Uterus (tissue), 3 donors: ENCODE measurements at regions not wholly inside any gene's neighbourhood (a gene's known extent, or its start where the extent isn't known, plus 50 kb on each side); places are given as distances from the start of the nearest gene placed in this dataset.

Source experiments
- DNase-seq, 2 donors: peaks; one replicate each; pipeline ENCODE4 v3.0.0-alpha.2; 2019 to 2020
- H3K27ac ChIP-seq, 2 donors: fragments of 200-600 bp; sonication (generic); 1 replicate in 1 of 2; 2 replicates in 1 of 2; pipeline ENCODE4 v1.5.1; 2016 to 2018
- H3K27me3 ChIP-seq, 2 donors: fragments of 200-600 bp; sonication (generic); one replicate each; pipeline ENCODE4 v1.5.1; 2018 to 2019; ENCODE audit warnings: control low read depth in 1 of 2
- H3K36me3 ChIP-seq, 2 donors: fragments of 200-600 bp; sonication (generic); one replicate each; pipeline ENCODE4 v1.5.1; 2019; ENCODE audit warnings: control low read depth in 1 of 2
- H3K4me1 ChIP-seq, 2 donors: fragments of 200-600 bp; sonication (generic); one replicate each; pipeline ENCODE4 v1.5.1; 2018 to 2019; ENCODE audit warnings: control low read depth in 1 of 2
- H3K4me3 ChIP-seq, 2 donors: fragments of 200-600 bp; sonication (generic); 1 replicate in 1 of 2; 2 replicates in 1 of 2; pipeline ENCODE4 v1.5.1; 2018 to 2019; ENCODE audit warnings: mild to moderate bottlenecking in 1 of 2
- H3K9me3 ChIP-seq, 2 donors: fragments of 200-600 bp; sonication (generic); one replicate each; pipeline ENCODE4 v1.5.1; 2019; ENCODE audit warnings: control low read depth in 1 of 2
- CTCF ChIP-seq, 4 experiments: fragments of 200-600 bp in 2 of 4; fragments of 450-650 bp in 2 of 4; sonication (generic) in 2 of 4; IDR thresholded peaks; one replicate each; pipeline ENCODE4 v1.5.1; 2016 to 2019; ENCODE audit warnings: antibody characterized with exemption in 4 of 4, mild to moderate bottlenecking in 2 of 4, moderate library complexity in 1 of 4
- POLR2A ChIP-seq, 2 donors: fragments of 450-650 bp; IDR thresholded peaks; one replicate each; pipeline ENCODE4 v1.6.1; 2016; ENCODE audit warnings: antibody characterized with exemption in 2 of 2, mild to moderate bottlenecking in 1 of 2, moderate library complexity in 1 of 2
- intact Hi-C: fragments of 100-400 bp; cut with DNase I; formaldehyde crosslinking; loops from one replicate; pipeline ENCODE4 v1.15.1; 2023; ENCODE audit warnings: low total_unique reads
- donor health status: DM: yes; HTN: yes; CAD: no.

- no peaks in the 10 kb centered on the region for H3K9me3 ChIP-seq
- intact Hi-C loops, result no loop called here
- H3K4me1 ChIP-seq, result no peaks in the 10 kb centered on the region
- DNase-seq, result no peak
- TF ChIP-seq POLR2A (IDR thresholded peaks at IDR 0.05) (no peak), CTCF (IDR thresholded peaks at IDR 0.05) (no peak)
- no peaks in the 10 kb centered on the region for H3K27me3 ChIP-seq
- H3K27ac ChIP-seq, result no peak overlapping the region
- H3K4me3 ChIP-seq, result no peak overlapping the region
- H3K36me3 ChIP-seq, result no peaks in the 10 kb centered on the region
Measured at GRCh38 chr17:72494566-72494965, 373.7 kb downstream of the SOX9 start.

- no peaks in the 10 kb centered on the region for H3K4me1 ChIP-seq
- no peaks in the 10 kb centered on the region for H3K36me3 ChIP-seq
- H3K27me3 ChIP-seq, result no peaks in the 10 kb centered on the region
- DNase-seq, result no peak
- TF ChIP-seq POLR2A (IDR thresholded peaks at IDR 0.05) (no peak), CTCF (IDR thresholded peaks at IDR 0.05) (no peak)
- no peak overlapping the region for H3K27ac ChIP-seq
- intact Hi-C loops, result no loop called here
- H3K4me3 ChIP-seq, result no peak overlapping the region
- H3K9me3 ChIP-seq, result no peaks in the 10 kb centered on the region
Measured at GRCh38 chr17:72496461-72496860, 375.6 kb downstream of the SOX9 start.

DNA sequence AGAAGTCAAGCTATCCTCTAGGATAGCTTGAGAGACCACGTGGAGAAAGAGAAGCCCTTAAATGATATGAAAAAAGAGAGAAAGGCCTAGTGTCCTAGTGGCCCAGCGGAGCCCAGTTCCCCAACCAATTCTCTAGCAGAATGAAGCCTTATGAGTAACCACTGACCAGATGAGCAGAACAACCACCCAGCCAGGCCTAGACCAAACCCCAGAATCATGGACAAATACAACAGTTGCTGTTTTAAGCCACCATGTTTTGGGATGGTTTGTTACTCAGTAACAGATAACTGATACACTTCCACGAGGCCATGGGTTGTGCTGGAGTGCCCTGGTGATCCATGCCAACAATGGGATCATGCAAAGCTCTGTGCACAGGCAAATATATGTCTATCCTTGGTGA, 377.1 kb downstream of the SOX9 start:
- DNase-seq, result no peak
- no peaks in the 10 kb centered on the region for H3K27me3 ChIP-seq
- H3K4me1 ChIP-seq, result no peaks in the 10 kb centered on the region
- no peak overlapping the region for H3K4me3 ChIP-seq
- no peaks in the 10 kb centered on the region for H3K36me3 ChIP-seq
- intact Hi-C loops, result no loop called here
- TF ChIP-seq CTCF (IDR thresholded peaks at IDR 0.05), result no peak
- H3K9me3 ChIP-seq, result no peaks in the 10 kb centered on the region
- H3K27ac ChIP-seq, result no peak overlapping the region

DNA sequence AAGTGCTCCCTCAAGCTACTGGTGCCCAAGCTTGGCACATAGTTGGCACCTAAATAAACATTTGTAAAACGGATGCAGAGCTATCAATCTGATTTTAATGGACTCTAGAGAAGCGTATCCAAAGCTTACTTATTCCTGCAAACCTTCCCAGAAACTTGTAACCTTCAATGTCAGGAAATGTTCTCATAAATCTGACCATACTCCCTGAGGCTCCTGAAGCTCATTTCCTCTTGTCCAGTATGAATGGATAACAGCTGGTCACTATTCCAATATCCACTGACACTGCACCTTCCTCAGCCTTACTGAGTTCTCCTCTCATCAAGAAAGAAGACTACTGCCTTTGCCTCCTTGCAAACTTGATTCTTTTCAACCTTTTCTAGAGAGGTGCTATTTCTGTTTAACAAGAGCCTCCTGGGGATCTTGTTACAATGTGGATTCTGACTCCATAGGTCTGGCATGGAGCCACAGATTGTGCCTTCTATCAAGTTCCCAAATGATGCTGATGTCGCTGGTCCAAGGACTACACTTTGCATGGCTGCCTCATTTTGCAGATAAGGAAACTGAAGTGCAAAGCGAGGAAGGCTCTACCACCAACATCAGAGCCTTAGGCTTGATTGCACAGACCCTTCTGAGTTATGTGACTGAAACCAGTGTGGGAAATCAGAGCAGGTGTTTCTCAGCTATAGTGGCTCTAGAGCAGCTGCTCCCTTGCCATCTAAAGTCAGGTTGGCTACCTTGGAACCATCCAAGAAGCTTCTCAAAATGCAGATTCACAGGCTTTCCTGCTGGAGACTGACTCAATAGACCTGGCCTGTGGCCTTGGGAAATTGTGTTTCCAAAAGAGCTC, 377.8 kb downstream of the SOX9 start:
- no peak for TF ChIP-seq POLR2A (IDR thresholded peaks at IDR 0.05)
- TF ChIP-seq CTCF (IDR thresholded peaks at IDR 0.05), result no peak
- no peaks in the 10 kb centered on the region for H3K9me3 ChIP-seq
- H3K4me3 ChIP-seq, result no peak overlapping the region
- intact Hi-C loops, result no loop called here
- no peak for DNase-seq
- no peaks in the 10 kb centered on the region for H3K4me1 ChIP-seq
- H3K27me3 ChIP-seq, result no peaks in the 10 kb centered on the region
- no peaks in the 10 kb centered on the region for H3K36me3 ChIP-seq
- H3K27ac ChIP-seq, result no peak overlapping the region

- no peak for DNase-seq
- no peaks in the 10 kb centered on the region for H3K4me1 ChIP-seq
Measured at GRCh38 chr17:72501404-72502370, 380.9 kb downstream of the SOX9 start.

More at GRCh38 chr17:72501404-72502370, 380.9 kb downstream of the SOX9 start:
- Histone ChIP-seq H3K36me3 (no peaks in the 10 kb centered on the region), H3K27me3 (no peaks in the 10 kb centered on the region), H3K9me3 (no peaks in the 10 kb centered on the region), H3K4me3 (no peak overlapping the region), H3K27ac (no peak overlapping the region)
- intact Hi-C loops, result no loop called here
- no peak for TF ChIP-seq POLR2A (IDR thresholded peaks at IDR 0.05)
- TF ChIP-seq CTCF (IDR thresholded peaks at IDR 0.05), result no peak
